NOMO-1 treated with DMSO at 0.1 percent for 48 hours (cell line): ENCODE measurements at regions not wholly inside any gene's neighbourhood (a gene's known extent, or its start where the extent isn't known, plus 50 kb on each side); places are given as distances from the start of the nearest gene placed in this dataset.

Experiments
- DNase-seq: peaks from one replicate; lab custom pipeline; 2025; ENCODE audit not compliant: unreplicated experiment; lab: John Stamatoyannopoulos, UW

DNA sequence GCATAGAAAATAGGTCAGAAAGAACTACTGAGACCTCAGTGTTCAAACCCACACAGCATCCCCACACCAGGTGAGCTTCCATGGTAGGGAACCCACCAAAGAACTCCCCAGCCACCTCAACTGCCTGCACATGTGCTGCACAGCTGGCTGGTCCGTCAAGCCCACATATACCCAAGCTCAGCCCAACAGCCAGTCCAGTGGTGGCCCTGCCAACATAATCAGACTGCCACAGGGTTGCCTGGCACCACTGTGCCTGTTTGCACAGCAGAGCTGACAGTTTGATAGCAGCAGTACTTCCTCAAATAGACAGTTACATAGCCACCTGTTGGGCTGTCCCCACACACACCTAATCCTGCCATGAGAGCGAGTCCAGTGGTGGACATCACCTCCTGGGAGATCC lies 283.3 kb upstream of the PRMT6 start:
- DNase-seq = no peak

DNA sequence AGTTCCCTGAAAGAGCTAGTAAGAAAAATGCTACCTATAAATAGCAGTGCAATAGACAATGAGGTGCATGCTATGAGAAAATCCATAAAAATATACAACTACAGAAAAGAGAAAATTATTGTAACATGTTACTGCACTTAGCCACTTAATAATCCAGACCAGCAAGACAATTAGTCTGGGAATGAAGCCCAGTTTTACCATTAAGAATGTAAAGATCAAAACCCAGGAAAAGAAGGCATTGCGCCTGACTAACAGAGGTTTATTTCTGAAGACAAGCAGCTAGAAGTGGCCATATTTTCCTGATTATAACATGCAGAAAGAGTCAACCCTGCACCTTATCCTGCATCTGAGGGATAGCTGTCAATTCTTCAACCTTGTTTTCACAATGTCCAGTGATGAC lies 276.4 kb upstream of the PRMT6 start:
- DNase-seq = no peak

GRCh38 chr1:106780806-106781569 lies 275.5 kb upstream of the PRMT6 start:
- no peak for DNase-seq

DNA sequence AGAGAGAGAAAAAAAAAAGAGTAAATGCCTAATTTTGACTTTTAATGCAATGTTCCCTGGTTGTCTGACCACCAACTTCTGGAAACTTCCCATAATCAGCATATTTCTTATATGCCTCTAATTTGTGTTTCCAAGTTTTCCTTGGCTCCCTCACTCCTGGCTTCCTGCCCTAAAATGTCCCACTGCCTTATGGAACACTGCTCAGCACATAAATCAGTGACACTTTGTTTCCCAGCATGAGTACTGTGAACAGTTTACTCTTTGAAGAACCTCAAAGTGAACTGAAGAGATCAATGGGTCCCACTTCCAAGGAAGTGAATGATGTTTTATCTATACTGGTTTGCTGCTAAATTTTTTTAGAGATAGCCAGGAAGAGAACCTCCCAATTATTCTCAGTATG lies 271.3 kb upstream of the PRMT6 start:
- DNase-seq = no peak

DNA sequence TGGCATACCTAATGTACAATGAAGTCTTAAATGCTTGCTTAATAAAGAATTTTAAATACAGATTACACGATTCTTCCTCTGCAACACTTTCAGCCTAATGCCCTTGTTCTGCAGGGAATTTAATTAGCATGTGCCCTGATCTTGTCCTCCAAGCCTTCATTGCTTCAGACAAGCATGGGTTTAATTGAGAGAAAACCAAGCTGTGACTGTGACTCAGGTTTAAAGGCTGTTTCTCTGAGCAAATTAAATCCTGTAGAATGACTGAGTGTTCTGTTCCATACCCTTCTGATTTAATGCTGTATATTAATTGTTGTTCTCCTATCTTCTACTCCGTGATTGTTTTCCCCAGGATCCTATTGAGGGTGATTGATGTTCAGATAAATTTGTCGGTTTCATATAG lies 269.0 kb upstream of the PRMT6 start:
- no peak for DNase-seq

- no peak for DNase-seq
Observed at GRCh38 chr1:106789686-106790085, 266.8 kb upstream of the PRMT6 start.

- DNase-seq = no peak
Observed at GRCh38 chr1:106791041-106791440, 265.4 kb upstream of the PRMT6 start.

- DNase-seq = no peak
Observed at GRCh38 chr1:106793651-106794050, 262.8 kb upstream of the PRMT6 start.

- DNase-seq = no peak
Observed at GRCh38 chr1:106798991-106799390, 257.5 kb upstream of the PRMT6 start.

GRCh38 chr1:106802181-106802580 lies 254.3 kb upstream of the PRMT6 start:
- DNase-seq = no peak

DNA sequence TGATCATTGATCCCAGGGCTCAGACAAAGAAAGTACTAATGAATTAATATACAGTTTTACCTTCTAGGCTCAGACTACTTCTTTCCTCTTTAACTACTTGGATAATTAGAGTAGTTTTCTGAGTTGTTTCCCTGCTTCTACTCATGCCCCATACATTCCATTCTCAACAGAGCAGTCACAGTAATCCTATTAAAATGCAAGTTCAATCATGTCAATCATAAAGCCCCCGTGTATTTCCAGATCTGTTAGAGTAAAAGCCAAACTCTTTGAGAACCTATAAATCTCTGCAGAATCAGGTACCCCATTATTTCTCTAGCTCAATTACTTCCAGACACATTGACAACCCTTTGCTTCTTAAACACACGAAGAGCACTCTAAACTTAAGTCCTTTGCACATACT lies 242.1 kb upstream of the PRMT6 start:
- no peak for DNase-seq

- DNase-seq = no peak
Observed at GRCh38 chr1:106817575-106817974, 238.9 kb upstream of the PRMT6 start.

- DNase-seq = no peak
Observed at GRCh38 chr1:106831511-106831910, 225.0 kb upstream of the PRMT6 start.

GRCh38 chr1:106836708-106837107 lies 219.8 kb upstream of the PRMT6 start:
- no peak for DNase-seq

DNA sequence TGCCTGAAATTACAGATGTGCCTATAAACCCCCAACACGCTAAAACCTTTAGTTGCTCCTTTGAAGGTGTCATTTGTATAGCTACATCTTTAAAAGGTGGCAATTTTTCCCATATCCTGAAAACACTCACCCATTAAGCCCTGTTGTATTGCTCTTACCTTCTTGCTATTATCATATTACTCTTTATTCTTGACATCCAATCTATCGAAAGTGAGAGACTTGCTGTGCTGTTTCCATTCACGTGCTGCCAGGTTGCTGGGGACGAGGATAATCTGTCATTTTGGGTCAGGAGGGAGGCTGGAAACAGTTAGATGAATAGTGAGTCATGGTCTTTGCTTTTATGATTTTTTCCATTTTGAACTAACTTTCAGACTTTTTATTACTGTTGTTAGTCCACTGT lies 213.0 kb upstream of the PRMT6 start:
- no peak for DNase-seq

DNA sequence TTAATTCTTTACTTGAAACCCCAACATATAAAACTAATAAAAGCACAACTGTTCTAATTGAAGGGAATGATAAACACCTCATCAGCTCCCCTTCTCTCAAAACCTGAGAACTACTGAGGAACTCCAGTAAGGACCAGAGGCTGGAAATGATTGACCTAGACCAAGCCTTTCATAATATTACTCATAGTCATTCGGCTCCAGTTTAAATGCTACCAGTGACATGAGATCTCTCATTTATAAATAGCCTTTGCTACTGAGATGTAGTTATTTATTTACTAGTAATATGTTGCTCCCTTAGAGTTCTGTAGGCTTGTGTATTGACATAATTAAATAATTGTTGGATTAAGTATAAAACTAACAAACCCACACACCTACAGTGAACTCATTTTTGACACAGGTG lies 209.8 kb upstream of the PRMT6 start:
- no peak for DNase-seq

DNA sequence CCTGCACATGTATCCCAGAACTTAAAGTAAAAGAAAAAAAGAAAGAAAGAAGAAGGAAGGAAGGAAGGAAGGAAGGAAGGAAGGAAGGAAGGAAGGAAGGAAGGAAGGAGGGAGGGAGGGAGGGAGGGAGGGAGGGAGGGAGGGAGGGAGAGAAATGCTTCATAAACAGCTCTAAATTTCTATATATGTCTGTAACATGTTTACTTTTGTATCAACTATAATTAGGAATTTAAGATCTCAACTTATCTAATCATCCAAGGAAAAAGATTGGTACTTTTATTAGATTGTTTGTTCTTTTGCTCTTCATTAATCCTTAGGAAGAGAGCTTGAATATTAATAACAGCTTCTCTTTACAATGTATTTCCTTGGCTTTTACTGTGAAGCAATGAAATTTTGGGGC lies 195.4 kb upstream of the PRMT6 start:
- no peak for DNase-seq

GRCh38 chr1:106868828-106869227 lies 187.6 kb upstream of the PRMT6 start:
- no peak for DNase-seq

DNA sequence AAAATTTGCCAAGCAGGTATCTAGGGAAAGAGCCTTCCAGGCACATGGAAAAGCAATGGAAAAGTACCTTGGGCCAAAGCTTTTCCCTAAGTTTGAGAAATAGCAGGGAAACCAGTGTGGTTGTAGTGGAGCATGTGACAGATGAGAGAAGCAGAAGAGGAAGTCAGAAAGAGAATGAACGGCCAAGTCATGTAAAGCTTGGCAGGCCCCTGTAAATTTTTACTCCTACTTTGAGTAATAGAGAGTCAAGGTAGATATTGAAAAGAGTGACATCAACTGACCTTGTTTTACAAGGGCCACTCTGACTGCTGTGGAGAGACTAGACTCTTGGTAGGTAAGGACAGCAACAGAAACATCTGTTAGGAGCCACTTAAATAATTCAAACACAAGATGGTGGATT lies 180.9 kb upstream of the PRMT6 start:
- no peak for DNase-seq

- DNase-seq = no peak
Observed at GRCh38 chr1:106876384-106876783, 180.1 kb upstream of the PRMT6 start.

DNA sequence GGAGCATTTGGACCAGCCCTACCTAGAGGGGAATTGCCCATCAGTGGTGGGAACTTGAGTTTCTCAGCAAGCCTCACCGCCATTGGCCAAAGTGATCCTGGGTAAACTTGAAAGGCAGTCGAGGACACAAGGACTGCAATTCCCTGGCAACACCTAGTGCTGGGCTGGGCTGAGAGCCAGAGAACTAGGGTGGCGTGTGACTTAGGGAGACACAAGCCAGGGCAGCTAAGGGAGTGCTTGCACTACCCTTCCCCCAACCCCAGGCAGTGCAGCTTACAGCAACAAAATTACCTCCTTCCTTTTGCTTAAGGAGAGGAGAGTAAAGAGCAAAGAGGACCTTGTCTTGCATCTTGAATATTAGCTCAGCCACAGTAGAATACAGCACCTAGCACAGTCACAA lies 176.9 kb upstream of the PRMT6 start:
- DNase-seq = no peak

DNA sequence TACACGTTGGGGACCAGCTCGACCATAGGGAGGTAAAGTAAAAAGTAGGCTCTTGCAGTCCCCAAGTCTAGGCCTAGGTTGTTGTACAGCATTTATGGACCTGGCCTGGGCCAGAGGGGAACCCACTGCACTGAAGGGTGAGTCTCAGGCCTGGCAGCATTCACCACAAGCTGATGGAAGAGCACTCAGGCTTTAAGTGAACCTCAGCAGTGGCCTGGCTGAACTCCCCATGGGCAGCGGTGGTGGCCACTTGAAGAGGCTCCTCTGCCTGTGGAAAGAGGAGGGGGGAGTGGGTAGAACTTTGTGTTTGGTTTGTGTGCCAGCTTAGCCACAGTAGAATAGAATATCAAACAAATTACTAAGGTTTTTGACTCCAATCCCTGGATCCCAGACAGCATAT lies 176.2 kb upstream of the PRMT6 start:
- no peak for DNase-seq

- DNase-seq = no peak
Observed at GRCh38 chr1:106883208-106883607, 173.3 kb upstream of the PRMT6 start.
